ENCODE measurements at regions not wholly inside any gene's neighbourhood (a gene's known extent, or its start where the extent isn't known, plus 50 kb on each side); places are given as distances from the start of the nearest gene placed in this dataset.

DNA sequence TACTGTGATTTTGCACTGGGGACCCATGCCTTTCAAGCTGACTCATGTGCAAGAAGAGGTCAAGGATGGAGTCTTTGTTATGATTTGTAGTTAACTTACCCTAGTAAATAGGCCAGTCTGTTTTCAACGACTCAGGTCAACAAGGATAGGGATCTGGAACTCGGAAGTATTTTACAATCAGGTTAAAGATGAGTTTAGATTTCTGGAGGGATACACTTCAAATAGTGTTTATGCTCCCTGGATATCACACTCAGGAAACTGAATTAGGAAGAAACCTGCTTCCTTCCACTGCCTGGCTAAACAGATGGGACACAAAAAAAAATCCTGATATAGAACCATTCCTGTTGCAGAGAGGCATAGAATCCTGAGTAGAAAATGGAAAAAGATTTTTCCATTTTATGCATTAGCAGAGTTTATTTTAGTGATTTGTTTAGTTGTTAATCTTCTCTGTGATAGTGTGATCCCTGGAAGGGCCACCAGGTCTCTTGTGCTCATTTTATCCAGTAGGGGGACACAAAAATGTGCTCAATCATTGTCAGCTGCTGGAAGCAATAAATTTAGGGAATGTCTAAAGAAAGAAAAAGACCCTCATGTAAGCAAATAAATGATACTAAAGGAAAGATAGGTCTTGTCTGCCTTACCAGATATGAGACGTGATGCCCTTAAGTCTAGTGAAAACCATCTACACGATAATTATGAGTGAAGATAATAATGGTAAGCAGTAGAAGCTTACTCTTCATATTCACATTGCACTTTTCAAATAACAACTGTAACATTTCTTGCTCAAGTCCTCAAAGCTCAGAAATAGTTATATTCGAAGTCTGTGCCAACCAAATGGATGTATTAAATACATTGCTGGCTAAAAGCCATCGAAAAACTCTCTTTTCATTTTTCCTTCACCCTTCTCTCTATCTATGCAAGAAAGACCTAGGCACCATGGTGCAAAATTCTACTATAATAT, 452.1 kb upstream of the KCNMB2 start:
- TF ChIP-seq POLR2AphosphoS5 (IDR thresholded peaks at IDR 0.05; ENCODE audit: low read depth, low read length) = no peak
- no peak for TF ChIP-seq ZNF383 (CRISPR knock-in tag; IDR thresholded peaks at IDR 0.05; ENCODE audit: borderline replicate concordance)
- TF ChIP-seq, protein P1, sequence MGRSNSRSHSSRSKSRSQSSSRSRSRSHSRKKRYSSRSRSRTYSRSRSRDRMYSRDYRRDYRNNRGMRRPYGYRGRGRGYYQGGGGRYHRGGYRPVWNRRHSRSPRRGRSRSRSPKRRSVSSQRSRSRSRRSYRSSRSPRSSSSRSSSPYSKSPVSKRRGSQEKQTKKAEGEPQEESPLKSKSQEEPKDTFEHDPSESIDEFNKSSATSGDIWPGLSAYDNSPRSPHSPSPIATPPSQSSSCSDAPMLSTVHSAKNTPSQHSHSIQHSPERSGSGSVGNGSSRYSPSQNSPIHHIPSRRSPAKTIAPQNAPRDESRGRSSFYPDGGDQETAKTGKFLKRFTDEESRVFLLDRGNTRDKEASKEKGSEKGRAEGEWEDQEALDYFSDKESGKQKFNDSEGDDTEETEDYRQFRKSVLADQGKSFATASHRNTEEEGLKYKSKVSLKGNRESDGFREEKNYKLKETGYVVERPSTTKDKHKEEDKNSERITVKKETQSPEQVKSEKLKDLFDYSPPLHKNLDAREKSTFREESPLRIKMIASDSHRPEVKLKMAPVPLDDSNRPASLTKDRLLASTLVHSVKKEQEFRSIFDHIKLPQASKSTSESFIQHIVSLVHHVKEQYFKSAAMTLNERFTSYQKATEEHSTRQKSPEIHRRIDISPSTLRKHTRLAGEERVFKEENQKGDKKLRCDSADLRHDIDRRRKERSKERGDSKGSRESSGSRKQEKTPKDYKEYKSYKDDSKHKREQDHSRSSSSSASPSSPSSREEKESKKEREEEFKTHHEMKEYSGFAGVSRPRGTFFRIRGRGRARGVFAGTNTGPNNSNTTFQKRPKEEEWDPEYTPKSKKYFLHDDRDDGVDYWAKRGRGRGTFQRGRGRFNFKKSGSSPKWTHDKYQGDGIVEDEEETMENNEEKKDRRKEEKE (IDR thresholded peaks at IDR 0.05) = no peak
- no peak for TF ChIP-seq SOX5 (CRISPR knock-in tag; IDR thresholded peaks at IDR 0.05; ENCODE audit: borderline replicate concordance)
